ENCODE measurements at regions not wholly inside any gene's neighbourhood (a gene's known extent, or its start where the extent isn't known, plus 50 kb on each side); places are given as distances from the start of the nearest gene placed in this dataset.
"Not testable (repeated sequence)": the region's sequence is repeated elsewhere in the genome, so short reads cannot be mapped to it uniquely, and the experiment has no call there.

GRCh38 chr6:115540077-115540869 is 520.4 kb downstream of the FRK start:
- DNase-seq, result no peak

- no peak for DNase-seq
Measured at GRCh38 chr6:115539531-115539930, 521.2 kb downstream of the FRK start.

GRCh38 chr6:115524821-115525220 is 535.9 kb downstream of the FRK start:
- DNase-seq, result no peak

GRCh38 chr6:115521747-115522146 is 538.9 kb downstream of the FRK start:
- DNase-seq, result not testable (repeated sequence)

- DNase-seq, result no peak
Measured at GRCh38 chr6:115514656-115515055, 546.0 kb downstream of the FRK start.

- no peak for DNase-seq
Measured at GRCh38 chr6:115512923-115513322, 547.8 kb downstream of the FRK start.

GRCh38 chr6:115511771-115512170 is 548.9 kb downstream of the FRK start:
- DNase-seq, result no peak

GRCh38 chr6:115502432-115502831 is 558.3 kb downstream of the FRK start:
- DNase-seq, result not testable (repeated sequence)

- DNase-seq, result no peak
Measured at GRCh38 chr6:115495184-115495583, 565.5 kb downstream of the FRK start.

GRCh38 chr6:115487331-115487730 is 573.4 kb downstream of the FRK start:
- no peak for DNase-seq

GRCh38 chr6:115485400-115485799 is 575.3 kb downstream of the FRK start:
- DNase-seq, result no peak

- not testable (repeated sequence) for DNase-seq
Measured at GRCh38 chr6:115480543-115480942, 580.1 kb downstream of the FRK start.

- no peak for DNase-seq
Measured at GRCh38 chr6:115474443-115475041, 586.1 kb downstream of the FRK start.

GRCh38 chr6:115468272-115469005 is 592.3 kb downstream of the FRK start:
- DNase-seq, result no peak

GRCh38 chr6:115467726-115468125 is 593.0 kb downstream of the FRK start:
- no peak for DNase-seq

GRCh38 chr6:115460913-115461312 is 599.8 kb downstream of the FRK start:
- DNase-seq, result no peak

- no peak for DNase-seq
Measured at GRCh38 chr6:115456848-115457247, 603.8 kb downstream of the FRK start.

- DNase-seq, result no peak
Measured at GRCh38 chr6:115443825-115444478, 616.7 kb downstream of the FRK start.

GRCh38 chr6:115442323-115442722 is 618.4 kb downstream of the FRK start:
- DNase-seq, result no peak

- no peak for DNase-seq
Measured at GRCh38 chr6:115441651-115442050, 619.0 kb downstream of the FRK start.

GRCh38 chr6:115415378-115415777 is 645.3 kb downstream of the FRK start:
- no peak for DNase-seq

- not testable (repeated sequence) for DNase-seq
Measured at GRCh38 chr6:115414916-115415315, 645.8 kb downstream of the FRK start.

- no peak for DNase-seq
Measured at GRCh38 chr6:115411756-115412155, 648.9 kb downstream of the FRK start.
